Fibroblast of mammary gland (primary cell): ENCODE measurements at regions not wholly inside any gene's neighbourhood (a gene's known extent, or its start where the extent isn't known, plus 50 kb on each side); places are given as distances from the start of the nearest gene placed in this dataset.
"Not testable (repeated sequence)": the region's sequence is repeated elsewhere in the genome, so short reads cannot be mapped to it uniquely, and the experiment has no call there.

Source experiments
- DNase-seq: peaks from one replicate; pipeline ENCODE4 v3.0.0-alpha.2; 2010; ENCODE audit warnings: low read depth
- H3K4me3 ChIP-seq: 2 replicates; pipeline ENCODE4 v1.5.1; 2011; ENCODE audit warnings: low read depth, mild to moderate bottlenecking, low read length, moderate library complexity; ENCODE audit not compliant: control insufficient read depth
- TF ChIP-seq, protein P1 (sequence below): conservative IDR thresholded peaks from 2 replicates; pipeline ENCODE4 v1.5.1; 2011; ENCODE audit warnings: low read depth, low read length, inconsistent platforms; ENCODE audit not compliant: control insufficient read depth, insufficient read depth

DNA sequence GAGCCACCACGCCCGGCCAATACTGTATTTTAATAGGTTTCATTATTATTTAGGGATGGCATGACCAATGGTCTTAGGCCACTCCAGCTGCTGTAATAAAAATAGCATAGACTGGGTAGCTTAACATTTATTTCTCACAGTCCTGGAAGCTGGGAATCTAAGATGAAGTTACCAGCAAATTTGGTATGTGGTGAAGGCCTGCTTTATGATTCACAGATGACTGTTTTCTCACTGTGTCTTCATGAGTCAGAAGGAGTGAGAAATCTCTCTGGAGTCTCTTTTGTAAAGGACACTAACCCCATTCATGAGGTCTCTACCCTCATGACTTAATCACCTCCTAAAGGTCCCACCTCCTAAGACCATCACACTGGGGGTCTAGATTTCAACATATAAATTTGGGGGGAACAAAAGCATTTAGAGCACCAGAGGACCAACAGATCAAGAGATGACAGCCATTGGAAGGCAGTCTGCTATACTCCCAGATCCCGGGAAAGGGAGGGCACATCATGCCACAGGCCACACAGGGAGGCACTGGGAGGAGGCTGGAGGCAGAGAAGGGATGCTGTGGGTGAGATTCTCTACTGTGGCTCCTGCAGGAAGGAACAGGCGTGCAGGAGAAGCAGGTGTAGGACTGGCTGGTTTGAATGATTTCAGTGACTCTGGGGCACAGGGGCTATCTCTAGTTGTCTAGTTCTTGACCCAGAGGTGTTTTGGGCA, 335.8 kb upstream of the SFRP2 start:
- TF ChIP-seq, protein P1, sequence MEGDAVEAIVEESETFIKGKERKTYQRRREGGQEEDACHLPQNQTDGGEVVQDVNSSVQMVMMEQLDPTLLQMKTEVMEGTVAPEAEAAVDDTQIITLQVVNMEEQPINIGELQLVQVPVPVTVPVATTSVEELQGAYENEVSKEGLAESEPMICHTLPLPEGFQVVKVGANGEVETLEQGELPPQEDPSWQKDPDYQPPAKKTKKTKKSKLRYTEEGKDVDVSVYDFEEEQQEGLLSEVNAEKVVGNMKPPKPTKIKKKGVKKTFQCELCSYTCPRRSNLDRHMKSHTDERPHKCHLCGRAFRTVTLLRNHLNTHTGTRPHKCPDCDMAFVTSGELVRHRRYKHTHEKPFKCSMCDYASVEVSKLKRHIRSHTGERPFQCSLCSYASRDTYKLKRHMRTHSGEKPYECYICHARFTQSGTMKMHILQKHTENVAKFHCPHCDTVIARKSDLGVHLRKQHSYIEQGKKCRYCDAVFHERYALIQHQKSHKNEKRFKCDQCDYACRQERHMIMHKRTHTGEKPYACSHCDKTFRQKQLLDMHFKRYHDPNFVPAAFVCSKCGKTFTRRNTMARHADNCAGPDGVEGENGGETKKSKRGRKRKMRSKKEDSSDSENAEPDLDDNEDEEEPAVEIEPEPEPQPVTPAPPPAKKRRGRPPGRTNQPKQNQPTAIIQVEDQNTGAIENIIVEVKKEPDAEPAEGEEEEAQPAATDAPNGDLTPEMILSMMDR: no peak
- DNase-seq: peak; percentile 95
- H3K4me3 ChIP-seq: no peak overlapping the region

DNA sequence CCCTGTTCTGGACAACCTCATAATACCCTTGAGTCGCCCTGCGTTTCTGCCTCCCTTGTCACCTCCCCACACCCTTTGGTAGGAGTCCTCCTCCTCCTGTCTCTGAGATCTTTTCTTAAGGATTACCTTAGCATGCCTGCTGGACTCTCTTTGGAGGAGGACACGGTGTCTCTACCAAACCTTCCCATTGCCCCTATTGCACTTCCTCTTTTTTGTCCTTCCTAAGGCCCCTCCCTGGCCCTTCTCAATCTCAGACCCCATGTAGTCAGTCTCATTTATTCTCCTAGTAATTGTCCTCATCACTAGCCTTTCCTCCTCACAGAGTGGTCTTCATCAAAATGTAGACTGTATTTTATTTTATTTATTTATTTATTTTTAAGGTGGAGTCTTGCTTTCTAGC, 335.0 kb upstream of the SFRP2 start:
- TF ChIP-seq, protein P1: no peak
- DNase-seq: no peak
- no peak overlapping the region for H3K4me3 ChIP-seq

DNA sequence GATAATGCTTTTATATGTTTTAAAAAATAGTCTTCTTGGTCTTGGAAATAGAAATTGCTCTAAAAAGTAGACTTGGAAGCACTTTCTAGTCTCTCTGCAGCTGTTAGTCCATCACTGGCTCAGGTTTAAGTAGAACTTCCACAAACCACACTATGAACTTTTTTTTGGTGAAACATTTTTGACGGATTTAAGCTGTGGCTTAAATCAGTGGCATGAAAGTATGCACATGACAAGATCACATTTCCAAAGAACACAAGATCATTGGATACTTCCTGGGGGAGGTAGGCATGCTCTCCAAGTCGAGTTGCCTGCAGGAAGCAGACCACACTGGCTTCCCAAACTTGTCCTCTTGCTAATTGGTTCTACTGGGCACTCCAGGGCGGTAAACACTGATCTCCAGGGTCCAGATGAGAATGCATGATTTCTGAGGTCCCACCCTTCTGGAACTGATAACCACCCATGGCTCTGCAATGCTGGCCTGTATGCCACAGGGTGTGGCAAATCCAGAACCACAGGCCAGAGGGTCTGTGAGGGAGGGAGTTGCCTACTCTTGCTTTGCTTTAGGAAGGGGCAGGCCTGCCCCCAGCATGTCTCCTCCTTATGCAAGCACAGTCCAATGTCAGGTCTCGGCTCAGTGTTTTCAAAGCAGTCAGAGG, 331.9 kb upstream of the SFRP2 start:
- DNase-seq: no peak
- no peak overlapping the region for H3K4me3 ChIP-seq
- TF ChIP-seq, protein P1: no peak

DNA sequence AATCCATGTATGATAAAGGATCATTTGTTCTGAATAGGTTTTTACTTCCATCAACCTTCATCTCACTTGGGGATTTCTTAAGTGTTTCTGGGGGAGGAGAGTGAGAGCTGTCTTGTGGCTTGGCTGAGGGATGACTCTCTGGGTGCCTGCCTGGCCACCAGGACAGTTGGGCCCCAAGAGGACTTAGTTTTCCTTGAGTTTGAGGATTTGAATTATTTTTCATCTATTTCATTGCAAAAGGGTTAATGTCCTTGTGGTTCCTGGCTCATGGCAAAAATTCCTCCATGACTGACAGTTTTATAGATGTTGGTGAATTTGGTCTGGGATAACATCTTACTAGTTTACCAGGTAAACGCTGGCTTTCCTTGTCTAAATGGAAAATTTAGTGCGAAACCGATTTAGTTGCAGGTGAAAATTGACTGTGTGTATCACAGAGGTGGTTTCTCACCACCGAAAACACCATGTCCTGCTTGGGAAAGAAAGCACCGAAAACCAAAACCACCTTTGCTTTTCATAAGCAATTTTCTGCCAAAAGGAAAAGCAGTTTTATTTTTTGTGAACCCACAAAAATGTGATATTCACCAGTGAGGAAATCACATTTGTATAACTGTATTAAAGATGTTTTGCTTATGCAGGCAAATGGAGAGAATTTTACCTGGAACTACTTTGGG, 331.3 kb upstream of the SFRP2 start:
- TF ChIP-seq, protein P1: no peak
- no peak overlapping the region for H3K4me3 ChIP-seq
- no peak for DNase-seq

DNA sequence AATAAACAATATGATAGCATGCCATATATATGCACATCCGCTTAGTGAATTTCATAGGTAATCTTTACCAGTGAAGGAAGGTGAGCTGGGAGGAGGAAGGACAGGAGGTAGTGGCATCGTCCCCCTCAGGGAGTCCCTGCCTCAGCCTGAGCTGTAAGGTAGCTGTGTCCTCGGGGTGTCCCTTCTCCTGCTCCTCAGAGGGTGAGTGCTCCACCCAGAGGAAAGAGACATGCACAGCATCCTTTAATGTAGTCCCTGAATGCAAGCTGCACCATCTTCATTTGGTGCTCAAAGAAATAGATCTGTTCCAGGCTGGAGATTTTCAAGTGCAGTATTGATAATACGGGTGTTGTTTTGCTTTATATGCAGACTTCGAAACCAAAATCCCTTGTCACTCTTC, 330.4 kb upstream of the SFRP2 start:
- TF ChIP-seq, protein P1: peak; percentile 49
- peak; percentile 36 for DNase-seq
- no peak overlapping the region for H3K4me3 ChIP-seq

DNA sequence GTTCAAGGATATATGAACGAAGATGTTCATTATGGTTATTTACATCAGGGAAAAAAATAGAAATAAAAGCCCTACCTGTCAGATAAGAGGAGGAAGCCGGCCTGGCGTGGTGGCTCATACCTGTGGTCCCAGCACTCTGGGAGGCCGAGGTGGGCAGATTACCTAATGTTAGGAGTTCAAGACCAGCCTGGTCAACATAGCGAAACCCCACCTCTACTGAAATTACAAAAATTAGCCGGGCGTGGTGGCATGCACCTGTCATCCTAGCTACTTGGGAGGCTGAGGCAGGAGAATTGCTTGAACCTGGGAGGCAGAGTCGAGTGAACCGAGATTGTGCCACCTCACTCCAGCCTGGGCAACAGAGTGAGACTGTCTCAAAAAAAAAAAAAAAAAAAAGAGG, 328.8 kb upstream of the SFRP2 start:
- H3K4me3 ChIP-seq, DNase-seq: not testable (repeated sequence)

DNA sequence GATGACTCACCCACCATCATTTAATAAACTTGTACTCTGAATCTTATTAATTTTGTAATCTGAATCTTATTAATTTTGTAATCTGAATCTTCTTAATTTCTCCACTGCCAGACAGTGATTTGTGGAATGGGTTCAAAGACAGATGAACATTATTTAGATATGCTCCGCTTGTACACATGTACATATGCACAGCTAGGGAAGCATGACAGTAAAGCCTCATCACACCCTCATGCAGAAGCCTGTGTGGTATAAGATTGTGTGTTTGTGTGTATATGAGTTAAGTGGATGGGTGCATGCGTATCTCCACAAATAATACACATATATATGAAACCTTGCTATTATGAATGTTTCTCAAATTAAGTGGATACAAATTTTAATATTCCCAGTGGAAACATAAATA, 318.5 kb upstream of the SFRP2 start:
- no peak overlapping the region for H3K4me3 ChIP-seq
- no peak for DNase-seq
- TF ChIP-seq, protein P1: no peak
